ENCODE measurements at regions not wholly inside any gene's neighbourhood (a gene's known extent, or its start where the extent isn't known, plus 50 kb on each side); places are given as distances from the start of the nearest gene placed in this dataset.
"Not testable (repeated sequence)": the region's sequence is repeated elsewhere in the genome, so short reads cannot be mapped to it uniquely, and the experiment has no call there.

GRCh38 chr3:104368760-104369159 lies 997.9 kb upstream of the ALCAM start:
- DNase-seq (ENCODE audit: low read depth in 2 of 2) = no peak

GRCh38 chr3:104385421-104385820 lies 981.3 kb upstream of the ALCAM start:
- no peak for DNase-seq (ENCODE audit: low read depth in 2 of 2)

DNA sequence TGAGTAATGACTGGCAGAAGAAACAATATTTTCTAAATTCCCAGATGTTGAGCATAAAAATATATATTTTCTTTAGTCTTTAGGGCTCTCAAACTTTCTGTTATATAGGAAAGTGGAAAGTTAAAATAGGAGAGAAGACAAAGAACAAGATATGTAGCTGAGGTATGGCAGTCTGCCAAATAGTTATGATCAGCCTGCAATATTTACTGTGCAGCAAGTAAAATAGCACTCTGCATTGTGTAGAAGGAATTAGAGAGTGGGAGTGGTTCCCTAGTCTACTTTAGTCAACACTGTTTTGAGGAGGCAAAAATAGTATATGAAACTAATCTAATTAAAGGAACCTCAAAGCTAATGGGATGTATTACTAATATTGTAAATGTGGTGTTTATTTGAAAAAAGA lies 978.1 kb upstream of the ALCAM start:
- DNase-seq (ENCODE audit: low read depth in 2 of 2) = no peak

GRCh38 chr3:104392327-104392726 lies 974.4 kb upstream of the ALCAM start:
- DNase-seq (ENCODE audit: low read depth in 2 of 2) = no peak

- DNase-seq (ENCODE audit: low read depth in 2 of 2) = no peak
These were observed 969.6 kb upstream of the ALCAM start for GRCh38 chr3:104396974-104397669.

DNA sequence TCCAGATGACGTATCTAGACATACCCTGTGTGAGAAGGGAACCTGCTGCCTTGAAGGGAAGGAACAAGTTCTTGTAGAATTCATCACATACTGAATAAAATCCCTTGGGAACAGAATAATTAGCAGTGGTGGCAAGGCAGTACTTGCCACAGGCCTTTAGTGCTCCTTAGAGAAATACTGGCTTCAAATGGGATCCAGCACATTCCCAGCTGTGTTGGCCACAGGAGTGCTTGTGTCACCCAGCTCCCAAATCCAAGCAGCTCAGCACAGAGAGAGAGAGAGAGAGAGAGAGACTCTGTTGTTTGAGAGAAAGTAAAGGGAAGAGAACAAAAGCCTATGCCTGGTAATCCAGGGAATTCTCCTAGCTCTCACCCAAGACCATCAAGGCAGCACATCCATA lies 969.0 kb upstream of the ALCAM start:
- DNase-seq (ENCODE audit: low read depth in 2 of 2) = no peak

GRCh38 chr3:104402902-104403301 lies 963.8 kb upstream of the ALCAM start:
- DNase-seq (ENCODE audit: low read depth in 2 of 2) = no peak

GRCh38 chr3:104411757-104412156 lies 955.0 kb upstream of the ALCAM start:
- no peak for DNase-seq (ENCODE audit: low read depth in 2 of 2)

- DNase-seq (ENCODE audit: low read depth in 2 of 2) = no peak
These were observed 953.8 kb upstream of the ALCAM start for GRCh38 chr3:104412608-104413580.

- no peak for DNase-seq (ENCODE audit: low read depth in 2 of 2)
These were observed 938.3 kb upstream of the ALCAM start for GRCh38 chr3:104428337-104428925.

GRCh38 chr3:104429727-104430126 lies 937.0 kb upstream of the ALCAM start:
- no peak for DNase-seq (ENCODE audit: low read depth in 2 of 2)

GRCh38 chr3:104436506-104436905 lies 930.2 kb upstream of the ALCAM start:
- DNase-seq (ENCODE audit: low read depth in 2 of 2) = no peak

DNA sequence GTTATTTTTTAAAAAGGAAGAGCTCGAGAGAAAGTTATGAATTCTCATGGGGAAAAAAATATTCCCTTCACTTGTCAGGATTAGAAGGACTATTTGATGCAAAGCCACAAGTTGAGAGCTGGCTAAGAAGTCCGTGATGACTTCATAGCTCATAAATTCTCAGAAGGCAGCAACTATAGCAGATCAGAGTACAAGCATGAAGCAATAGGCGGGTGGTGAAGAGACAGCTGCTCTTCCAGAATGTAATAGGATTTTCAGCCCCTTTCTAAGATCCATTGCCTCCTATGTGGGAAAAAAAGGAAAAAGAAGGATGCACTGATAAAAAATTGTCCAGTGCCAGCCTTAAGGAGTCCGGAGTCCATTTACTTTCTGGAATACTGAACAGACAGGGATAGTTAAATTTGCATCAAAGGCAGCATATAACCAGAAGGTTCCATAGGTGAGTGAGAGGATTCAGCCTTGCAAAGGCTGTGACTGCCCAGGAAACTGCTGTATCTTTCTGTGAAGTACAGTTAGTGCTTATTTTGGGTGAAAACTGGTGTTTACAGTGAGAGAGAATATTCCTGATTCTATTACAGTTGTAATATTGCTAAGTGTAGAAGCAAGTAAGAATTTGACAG lies 929.5 kb upstream of the ALCAM start:
- no peak for DNase-seq (ENCODE audit: low read depth in 2 of 2)

GRCh38 chr3:104437891-104438290 lies 928.8 kb upstream of the ALCAM start:
- DNase-seq (ENCODE audit: low read depth in 2 of 2) = no peak

GRCh38 chr3:104438706-104439105 lies 928.0 kb upstream of the ALCAM start:
- no peak for DNase-seq (ENCODE audit: low read depth in 2 of 2)

- not testable (repeated sequence) for DNase-seq (ENCODE audit: low read depth in 2 of 2)
These were observed 921.3 kb upstream of the ALCAM start for GRCh38 chr3:104445252-104445919.

- DNase-seq (ENCODE audit: low read depth in 2 of 2) = no peak
These were observed 919.0 kb upstream of the ALCAM start for GRCh38 chr3:104447681-104448080.

DNA sequence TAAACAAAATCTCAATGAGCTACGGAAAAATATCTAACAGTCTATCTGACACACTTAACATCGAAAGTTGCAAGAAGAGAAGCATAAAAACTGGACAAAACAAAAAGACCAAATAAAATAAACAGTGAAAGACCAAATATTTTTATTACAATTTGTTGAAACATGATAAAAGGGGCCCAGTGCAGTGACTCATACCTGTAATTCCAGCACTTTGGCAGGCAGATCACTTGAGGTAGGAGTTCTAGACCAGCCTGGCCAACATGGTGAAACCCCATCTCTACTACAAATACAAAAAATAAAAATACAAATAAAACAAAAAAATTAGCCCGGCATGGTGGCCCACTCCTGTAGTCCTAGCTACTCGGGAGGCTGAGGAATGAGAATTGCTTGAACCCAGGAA lies 914.0 kb upstream of the ALCAM start:
- no peak for DNase-seq (ENCODE audit: low read depth in 2 of 2)

GRCh38 chr3:104458657-104459056 lies 908.1 kb upstream of the ALCAM start:
- DNase-seq (ENCODE audit: low read depth in 2 of 2) = no peak

- no peak for DNase-seq (ENCODE audit: low read depth in 2 of 2)
These were observed 906.0 kb upstream of the ALCAM start for GRCh38 chr3:104460477-104461406.

Data from activated CD4-positive, alpha-beta T cell treated with anti-CD3 and anti-CD28 coated beads for 24 hours (primary cell).